DND-41 (cell line): ENCODE measurements at regions not wholly inside any gene's neighbourhood (a gene's known extent, or its start where the extent isn't known, plus 50 kb on each side); places are given as distances from the start of the nearest gene placed in this dataset.

Experiments
- ATAC-seq: fragments of 200-7000 bp; cut with Tn5 transposase; 3 replicates; pipeline ENCODE4 v1.9.1; 2021; ENCODE audit warnings: low read depth; ENCODE audit not compliant: insufficient read depth
- DNase-seq: peaks from one replicate; pipeline ENCODE4 v3.0.0-alpha.2; 2020
- H2AFZ ChIP-seq: 2 replicates; pipeline ENCODE4 v1.6.0; 2012; ENCODE audit warnings: low read depth, low read length
- H3K27ac ChIP-seq: 2 replicates; pipeline ENCODE4 v1.5.1; 2012; ENCODE audit warnings: low read length, inconsistent platforms
- H3K27me3 ChIP-seq: fragments of 200-600 bp; sonication (generic); 2 replicates; pipeline ENCODE4 v1.6.0; 2012; ENCODE audit warnings: low read length, mild to moderate bottlenecking, inconsistent platforms; ENCODE audit not compliant: insufficient read depth, poor library complexity
- H3K36me3 ChIP-seq: 2 replicates; pipeline ENCODE4 v1.5.1; 2012; ENCODE audit warnings: low read length, inconsistent platforms; ENCODE audit not compliant: insufficient read depth
- H3K4me1 ChIP-seq: 2 replicates; pipeline ENCODE4 v1.5.1; 2012; ENCODE audit warnings: mild to moderate bottlenecking, low read length; ENCODE audit not compliant: insufficient read depth
- H3K4me2 ChIP-seq: 2 replicates; pipeline ENCODE4 v1.6.0; 2012; ENCODE audit warnings: mild to moderate bottlenecking, moderate library complexity, low read length, inconsistent platforms; ENCODE audit not compliant: insufficient read depth
- H3K4me3 ChIP-seq, 2 experiments: fragments of 200-600 bp in 1 of 2; shearing (Covaris generic) in 1 of 2; 2 replicates each; pipeline ENCODE4 v1.5.1; 2012 to 2016; ENCODE audit warnings: inconsistent platforms in 2 of 2, low read length in 2 of 2, mild to moderate bottlenecking in 2 of 2, low read depth in 1 of 2, moderate library complexity in 1 of 2
- H3K79me2 ChIP-seq: 2 replicates; pipeline ENCODE4 v1.6.0; 2012; ENCODE audit warnings: low read length, inconsistent platforms; ENCODE audit not compliant: insufficient read depth
- H3K9ac ChIP-seq: 2 replicates; pipeline ENCODE4 v1.6.0; 2012; ENCODE audit warnings: low read depth, mild to moderate bottlenecking, inconsistent platforms, low read length, moderate library complexity
- H3K9me3 ChIP-seq: 2 replicates; pipeline ENCODE4 v1.5.1; 2012; ENCODE audit warnings: low read length, moderate library complexity, mild to moderate bottlenecking, inconsistent platforms; ENCODE audit not compliant: insufficient read depth, severe bottlenecking
- H4K20me1 ChIP-seq: 2 replicates; pipeline ENCODE4 v1.6.0; 2012; ENCODE audit warnings: low read length; ENCODE audit not compliant: insufficient read depth
- EZH2 ChIP-seq: IDR thresholded peaks from 3 replicates; pipeline ENCODE4 v1.6.1; 2012; ENCODE audit warnings: borderline replicate concordance, low read depth, mild to moderate bottlenecking, moderate library complexity, low read length, inconsistent platforms; ENCODE audit not compliant: severe bottlenecking
- TF ChIP-seq, protein P1 (sequence below): IDR thresholded peaks from 2 replicates; pipeline ENCODE4 v1.5.1; 2012; ENCODE audit warnings: borderline replicate concordance, low read length, moderate library complexity, mild to moderate bottlenecking; ENCODE audit not compliant: poor library complexity, severe bottlenecking; ENCODE audit errors: extremely low read depth

DNA sequence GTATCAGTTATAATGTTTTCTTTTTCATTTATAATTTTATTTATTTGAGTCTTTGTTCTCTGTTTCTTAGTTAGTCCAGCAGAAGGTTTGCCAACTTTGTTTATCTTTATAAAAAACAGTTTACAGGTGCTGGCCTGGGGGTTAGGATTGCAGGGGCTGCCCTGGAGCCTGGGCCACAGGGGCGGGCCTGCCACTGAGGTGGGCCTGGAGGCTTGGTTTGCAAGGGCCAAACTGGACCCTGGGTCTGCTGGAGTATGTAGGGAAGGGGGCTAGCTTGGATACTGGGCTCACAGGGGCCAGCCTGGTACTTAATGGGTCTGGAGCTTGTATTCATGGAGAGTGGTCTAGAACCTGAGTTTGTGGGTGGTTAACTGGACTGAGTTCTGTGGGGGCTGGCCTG, 789.9 kb upstream of the ADGRL4 start:
- no peaks in the 10 kb centered on the region for H3K36me3 ChIP-seq
- ATAC-seq (no peak), DNase-seq (no peak)
- H3K9ac ChIP-seq = no peak overlapping the region
- H4K20me1 ChIP-seq = no peaks in the 10 kb centered on the region
- peaks cover 3% of the 10 kb centered on the region for H3K9me3 ChIP-seq
- no peak for TF ChIP-seq EZH2
- TF ChIP-seq, protein P1, sequence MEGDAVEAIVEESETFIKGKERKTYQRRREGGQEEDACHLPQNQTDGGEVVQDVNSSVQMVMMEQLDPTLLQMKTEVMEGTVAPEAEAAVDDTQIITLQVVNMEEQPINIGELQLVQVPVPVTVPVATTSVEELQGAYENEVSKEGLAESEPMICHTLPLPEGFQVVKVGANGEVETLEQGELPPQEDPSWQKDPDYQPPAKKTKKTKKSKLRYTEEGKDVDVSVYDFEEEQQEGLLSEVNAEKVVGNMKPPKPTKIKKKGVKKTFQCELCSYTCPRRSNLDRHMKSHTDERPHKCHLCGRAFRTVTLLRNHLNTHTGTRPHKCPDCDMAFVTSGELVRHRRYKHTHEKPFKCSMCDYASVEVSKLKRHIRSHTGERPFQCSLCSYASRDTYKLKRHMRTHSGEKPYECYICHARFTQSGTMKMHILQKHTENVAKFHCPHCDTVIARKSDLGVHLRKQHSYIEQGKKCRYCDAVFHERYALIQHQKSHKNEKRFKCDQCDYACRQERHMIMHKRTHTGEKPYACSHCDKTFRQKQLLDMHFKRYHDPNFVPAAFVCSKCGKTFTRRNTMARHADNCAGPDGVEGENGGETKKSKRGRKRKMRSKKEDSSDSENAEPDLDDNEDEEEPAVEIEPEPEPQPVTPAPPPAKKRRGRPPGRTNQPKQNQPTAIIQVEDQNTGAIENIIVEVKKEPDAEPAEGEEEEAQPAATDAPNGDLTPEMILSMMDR = no peak
- no peaks in the 10 kb centered on the region for H3K79me2 ChIP-seq
- H3K4me2 ChIP-seq = no peak overlapping the region
- H3K27me3 ChIP-seq = no peaks in the 10 kb centered on the region
- no peak overlapping the region for H3K4me3 ChIP-seq
- H3K27ac ChIP-seq = no peak overlapping the region
- no peak overlapping the region for H2AFZ ChIP-seq
- no peaks in the 10 kb centered on the region for H3K4me1 ChIP-seq

DNA sequence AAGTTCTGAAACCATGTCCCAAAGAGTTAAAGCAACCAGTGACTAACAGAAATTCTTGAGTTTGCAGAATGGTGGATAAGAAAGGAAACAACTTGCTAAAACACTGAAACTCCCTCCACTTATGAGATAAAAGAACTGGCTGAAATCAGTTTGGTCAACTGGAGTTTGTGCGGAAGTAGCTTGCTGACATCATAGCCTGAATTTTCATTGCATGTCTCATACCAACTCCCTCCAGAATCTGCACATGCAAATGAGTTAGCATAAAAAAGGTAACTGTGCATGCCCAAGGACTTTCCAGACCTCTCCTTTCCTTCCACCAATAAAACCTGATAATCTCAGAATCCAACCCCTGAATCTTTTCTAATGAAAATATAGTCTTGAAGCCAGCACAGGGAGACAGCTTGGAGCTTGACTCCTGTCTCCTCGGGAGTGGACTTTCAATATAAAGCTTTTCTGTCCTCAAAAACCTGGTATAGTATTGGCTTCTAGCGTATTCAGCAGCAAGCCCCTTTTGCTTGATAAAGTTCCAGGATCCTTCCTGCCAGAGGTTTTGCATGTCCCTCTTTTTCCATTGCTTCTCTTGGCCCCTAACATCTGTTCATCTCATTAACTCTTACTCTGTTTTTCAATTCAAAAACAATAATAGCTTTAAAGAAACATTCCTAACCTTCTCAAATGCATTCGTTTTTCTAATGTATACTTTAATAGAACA, 785.8 kb upstream of the ADGRL4 start:
- Histone ChIP-seq H4K20me1 (no peaks in the 10 kb centered on the region), H3K27me3 (no peaks in the 10 kb centered on the region), H3K4me1 (no peaks in the 10 kb centered on the region), H3K9ac (no peak overlapping the region), H3K4me3 (no peak overlapping the region), H3K4me2 (no peak overlapping the region), H3K9me3 (peaks cover 3% of the 10 kb centered on the region), H3K36me3 (no peaks in the 10 kb centered on the region), H3K27ac (no peak overlapping the region), H2AFZ (no peak overlapping the region), H3K79me2 (no peaks in the 10 kb centered on the region)
- no peak for DNase-seq
- no peak for ATAC-seq
- TF ChIP-seq, protein P1 = no peak
- no peak for TF ChIP-seq EZH2

DNA sequence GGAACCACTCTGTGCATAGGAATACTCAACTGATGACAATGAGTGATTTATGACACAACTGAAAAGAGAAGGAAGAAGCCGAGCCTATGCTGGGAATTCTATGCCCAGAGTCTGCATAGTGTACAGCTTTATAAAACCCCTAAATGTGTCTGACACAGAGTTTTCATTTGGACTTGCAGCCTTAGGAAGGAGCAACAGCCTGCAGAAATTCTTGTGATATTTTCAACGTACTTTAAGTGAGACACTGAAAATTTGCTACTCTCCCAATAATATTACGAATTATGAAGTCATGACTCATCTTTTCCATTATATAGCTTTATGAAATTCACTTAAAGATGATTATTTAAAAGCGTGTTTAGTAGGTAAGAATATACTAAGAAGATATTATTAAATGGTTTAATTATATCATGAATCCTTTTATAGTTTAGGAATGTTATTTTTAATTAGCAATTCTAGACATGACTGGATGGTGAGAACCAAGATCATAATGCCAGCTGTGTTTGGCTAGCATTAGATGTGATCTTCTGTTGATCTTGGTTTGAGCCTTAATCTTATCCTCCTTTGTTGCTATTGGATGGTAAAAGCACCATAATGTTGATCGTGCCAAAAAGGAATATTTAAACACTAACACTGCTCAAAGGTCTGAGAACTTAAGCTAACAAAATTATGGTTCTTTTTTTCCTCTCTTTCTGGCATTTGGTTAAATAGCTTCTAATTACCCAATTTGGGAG, 785.1 kb upstream of the ADGRL4 start:
- DNase-seq (no peak), ATAC-seq (no peak)
- Histone ChIP-seq H3K4me3 (no peak overlapping the region), H3K27me3 (no peaks in the 10 kb centered on the region), H3K79me2 (no peaks in the 10 kb centered on the region), H4K20me1 (no peaks in the 10 kb centered on the region), H3K9me3 (peaks cover 2% of the 10 kb centered on the region), H3K27ac (no peak overlapping the region), H3K4me1 (no peaks in the 10 kb centered on the region), H3K9ac (no peak overlapping the region), H2AFZ (no peak overlapping the region), H3K36me3 (no peaks in the 10 kb centered on the region), H3K4me2 (no peak overlapping the region)
- TF ChIP-seq, protein P1 = no peak
- TF ChIP-seq EZH2 = no peak
